ENCODE measurements at regions not wholly inside any gene's neighbourhood (a gene's known extent, or its start where the extent isn't known, plus 50 kb on each side); places are given as distances from the start of the nearest gene placed in this dataset.
A peak's percentile ranks its signal among the peaks of the same experiment; 100 is the strongest.
"Not testable (repeated sequence)": the region's sequence is repeated elsewhere in the genome, so short reads cannot be mapped to it uniquely, and the experiment has no call there.

DNA sequence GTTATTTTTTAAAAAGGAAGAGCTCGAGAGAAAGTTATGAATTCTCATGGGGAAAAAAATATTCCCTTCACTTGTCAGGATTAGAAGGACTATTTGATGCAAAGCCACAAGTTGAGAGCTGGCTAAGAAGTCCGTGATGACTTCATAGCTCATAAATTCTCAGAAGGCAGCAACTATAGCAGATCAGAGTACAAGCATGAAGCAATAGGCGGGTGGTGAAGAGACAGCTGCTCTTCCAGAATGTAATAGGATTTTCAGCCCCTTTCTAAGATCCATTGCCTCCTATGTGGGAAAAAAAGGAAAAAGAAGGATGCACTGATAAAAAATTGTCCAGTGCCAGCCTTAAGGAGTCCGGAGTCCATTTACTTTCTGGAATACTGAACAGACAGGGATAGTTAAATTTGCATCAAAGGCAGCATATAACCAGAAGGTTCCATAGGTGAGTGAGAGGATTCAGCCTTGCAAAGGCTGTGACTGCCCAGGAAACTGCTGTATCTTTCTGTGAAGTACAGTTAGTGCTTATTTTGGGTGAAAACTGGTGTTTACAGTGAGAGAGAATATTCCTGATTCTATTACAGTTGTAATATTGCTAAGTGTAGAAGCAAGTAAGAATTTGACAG is 929.5 kb upstream of the ALCAM start:
- TF ChIP-seq, protein P1, sequence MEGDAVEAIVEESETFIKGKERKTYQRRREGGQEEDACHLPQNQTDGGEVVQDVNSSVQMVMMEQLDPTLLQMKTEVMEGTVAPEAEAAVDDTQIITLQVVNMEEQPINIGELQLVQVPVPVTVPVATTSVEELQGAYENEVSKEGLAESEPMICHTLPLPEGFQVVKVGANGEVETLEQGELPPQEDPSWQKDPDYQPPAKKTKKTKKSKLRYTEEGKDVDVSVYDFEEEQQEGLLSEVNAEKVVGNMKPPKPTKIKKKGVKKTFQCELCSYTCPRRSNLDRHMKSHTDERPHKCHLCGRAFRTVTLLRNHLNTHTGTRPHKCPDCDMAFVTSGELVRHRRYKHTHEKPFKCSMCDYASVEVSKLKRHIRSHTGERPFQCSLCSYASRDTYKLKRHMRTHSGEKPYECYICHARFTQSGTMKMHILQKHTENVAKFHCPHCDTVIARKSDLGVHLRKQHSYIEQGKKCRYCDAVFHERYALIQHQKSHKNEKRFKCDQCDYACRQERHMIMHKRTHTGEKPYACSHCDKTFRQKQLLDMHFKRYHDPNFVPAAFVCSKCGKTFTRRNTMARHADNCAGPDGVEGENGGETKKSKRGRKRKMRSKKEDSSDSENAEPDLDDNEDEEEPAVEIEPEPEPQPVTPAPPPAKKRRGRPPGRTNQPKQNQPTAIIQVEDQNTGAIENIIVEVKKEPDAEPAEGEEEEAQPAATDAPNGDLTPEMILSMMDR (IDR thresholded peaks at IDR 0.05): no peak
- no peaks in the 10 kb centered on the region for H3K27me3 ChIP-seq
- intact Hi-C loops (cut with DNase I): no loop called here
- peaks cover 0 to 8% of the 10 kb centered on the region in 2 donors for H3K4me1 ChIP-seq
- no peaks in the 10 kb centered on the region for H3K36me3 ChIP-seq
- no peak overlapping the region for H3K4me3 ChIP-seq
- DNase-seq (ENCODE audit: low spot score in 2 of 2): no peak
- no peaks in the 10 kb centered on the region for H3K9me3 ChIP-seq
- H3K27ac ChIP-seq: peak overlapping the region in 1 of 2 donors; percentile 6

DNA sequence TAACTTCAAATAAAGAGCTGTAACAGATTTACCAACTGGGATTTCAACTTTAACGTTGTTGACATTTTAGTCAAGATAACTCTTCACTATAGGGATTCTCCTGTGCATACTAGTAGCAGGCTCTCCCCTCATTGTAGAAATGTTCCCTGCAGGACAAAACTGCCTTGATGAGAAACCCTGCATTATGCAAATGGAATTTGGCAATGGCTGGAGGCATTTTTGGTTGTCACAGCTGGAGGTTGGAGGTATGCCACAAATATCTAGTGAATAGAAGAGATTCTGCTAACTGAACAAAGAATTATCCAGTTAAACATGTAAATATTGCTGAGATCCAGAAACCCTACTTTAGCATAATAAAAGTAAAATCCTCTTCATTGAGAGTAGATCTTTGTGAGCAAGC is 928.8 kb upstream of the ALCAM start:
- no peak overlapping the region for H3K4me3 ChIP-seq
- H3K4me1 ChIP-seq: peaks cover 0 to 8% of the 10 kb centered on the region in 2 donors
- H3K27me3 ChIP-seq: no peaks in the 10 kb centered on the region
- H3K36me3 ChIP-seq: no peaks in the 10 kb centered on the region
- H3K27ac ChIP-seq: peak overlapping the region in 1 of 2 donors; percentile 6
- TF ChIP-seq, protein P1 (IDR thresholded peaks at IDR 0.05): no peak
- DNase-seq (ENCODE audit: low spot score in 2 of 2): no peak
- intact Hi-C loops (cut with DNase I): no loop called here
- H3K9me3 ChIP-seq: no peaks in the 10 kb centered on the region

DNA sequence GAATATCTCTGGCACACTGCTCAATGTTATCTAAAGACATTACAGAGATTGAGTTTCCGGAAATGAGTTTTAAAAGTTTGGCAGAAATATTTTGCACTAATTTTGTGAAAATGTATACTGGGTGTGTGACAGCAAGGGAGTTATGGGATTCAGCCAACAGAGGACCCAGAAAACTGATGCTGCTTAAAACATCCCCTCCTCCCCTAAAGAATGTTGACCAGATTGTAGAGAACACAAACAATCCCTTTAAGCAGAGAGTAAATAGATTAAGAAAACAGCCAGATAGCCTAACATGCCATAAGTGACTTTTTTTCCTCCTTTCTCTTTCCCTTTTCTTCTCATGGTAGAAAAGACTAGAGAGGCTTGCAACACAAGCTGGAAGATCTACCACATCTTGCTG is 928.0 kb upstream of the ALCAM start:
- no peak overlapping the region for H3K4me3 ChIP-seq
- H3K4me1 ChIP-seq: peaks cover 0 to 8% of the 10 kb centered on the region in 2 donors
- no peaks in the 10 kb centered on the region for H3K9me3 ChIP-seq
- no peaks in the 10 kb centered on the region for H3K27me3 ChIP-seq
- TF ChIP-seq, protein P1 (IDR thresholded peaks at IDR 0.05): no peak
- no peaks in the 10 kb centered on the region for H3K36me3 ChIP-seq
- intact Hi-C loops (cut with DNase I): no loop called here
- H3K27ac ChIP-seq: no peak overlapping the region
- no peak for DNase-seq (ENCODE audit: low spot score in 2 of 2)

DNA sequence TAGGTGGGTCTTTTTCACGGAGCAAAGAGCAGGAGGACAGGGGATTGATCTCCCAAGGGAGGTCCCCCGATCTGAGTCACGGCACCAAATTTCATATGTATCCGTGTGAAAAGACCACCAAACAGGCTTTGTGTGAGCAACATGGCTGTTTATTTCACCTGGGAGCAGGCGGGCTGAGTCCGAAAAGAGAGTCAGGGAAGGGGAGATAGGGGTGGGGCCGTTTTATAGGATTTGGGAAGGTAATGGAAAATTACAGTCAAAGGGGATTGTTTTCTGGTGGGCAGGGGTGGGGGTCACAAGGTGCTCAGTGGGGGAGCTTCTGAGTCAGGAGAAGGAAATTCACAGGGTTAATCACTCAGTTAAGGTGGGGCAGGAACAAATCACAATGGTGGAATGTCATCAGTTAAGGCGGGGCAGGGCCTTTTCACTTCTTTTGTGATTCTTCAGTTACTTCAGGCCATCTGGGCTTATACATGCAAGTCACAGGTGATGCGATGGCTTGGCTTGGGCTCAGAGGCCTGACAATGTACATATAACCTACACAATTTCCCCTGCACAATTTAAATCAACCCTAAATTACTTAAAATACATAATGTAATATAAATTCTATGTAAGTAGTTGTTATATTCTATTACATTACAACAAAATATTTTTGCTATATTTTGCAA is 921.3 kb upstream of the ALCAM start:
- H3K36me3 ChIP-seq; H3K27me3 ChIP-seq; DNase-seq (ENCODE audit: low spot score in 2 of 2); H3K9me3 ChIP-seq; H3K4me3 ChIP-seq; H3K4me1 ChIP-seq; H3K27ac ChIP-seq; intact Hi-C loops (cut with DNase I): not testable (repeated sequence)

DNA sequence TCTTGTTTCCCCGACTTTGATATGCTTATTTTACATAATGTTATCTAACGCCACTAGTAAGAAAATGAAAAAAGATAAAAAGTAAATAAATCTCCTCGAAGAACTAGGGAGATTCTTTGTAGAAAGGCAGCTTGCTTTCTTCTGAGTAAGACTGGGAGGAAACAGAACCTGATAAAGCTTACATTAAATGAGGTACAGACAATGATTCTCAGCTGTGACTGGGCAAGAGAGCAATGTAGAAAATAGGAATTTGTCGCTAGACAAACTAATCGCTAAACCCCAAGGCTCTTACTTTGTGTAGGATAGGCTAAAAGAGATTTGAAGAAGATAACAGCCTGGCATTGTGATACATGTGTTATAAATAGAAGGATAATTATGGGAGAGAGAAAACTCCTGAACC is 919.0 kb upstream of the ALCAM start:
- DNase-seq (ENCODE audit: low spot score in 2 of 2): no peak
- TF ChIP-seq, protein P1 (IDR thresholded peaks at IDR 0.05): no peak
- H3K27ac ChIP-seq: no peak overlapping the region
- H3K4me3 ChIP-seq: no peak overlapping the region
- no peaks in the 10 kb centered on the region for H3K27me3 ChIP-seq
- H3K9me3 ChIP-seq: no peaks in the 10 kb centered on the region
- H3K4me1 ChIP-seq: no peaks in the 10 kb centered on the region
- no peaks in the 10 kb centered on the region for H3K36me3 ChIP-seq
- intact Hi-C loops (cut with DNase I): no loop called here

DNA sequence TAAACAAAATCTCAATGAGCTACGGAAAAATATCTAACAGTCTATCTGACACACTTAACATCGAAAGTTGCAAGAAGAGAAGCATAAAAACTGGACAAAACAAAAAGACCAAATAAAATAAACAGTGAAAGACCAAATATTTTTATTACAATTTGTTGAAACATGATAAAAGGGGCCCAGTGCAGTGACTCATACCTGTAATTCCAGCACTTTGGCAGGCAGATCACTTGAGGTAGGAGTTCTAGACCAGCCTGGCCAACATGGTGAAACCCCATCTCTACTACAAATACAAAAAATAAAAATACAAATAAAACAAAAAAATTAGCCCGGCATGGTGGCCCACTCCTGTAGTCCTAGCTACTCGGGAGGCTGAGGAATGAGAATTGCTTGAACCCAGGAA is 914.0 kb upstream of the ALCAM start:
- no peak overlapping the region for H3K4me3 ChIP-seq
- no peaks in the 10 kb centered on the region for H3K36me3 ChIP-seq
- H3K9me3 ChIP-seq: no peaks in the 10 kb centered on the region
- intact Hi-C loops (cut with DNase I): no loop called here
- H3K4me1 ChIP-seq: no peaks in the 10 kb centered on the region
- no peaks in the 10 kb centered on the region for H3K27me3 ChIP-seq
- no peak overlapping the region for H3K27ac ChIP-seq
- no peak for DNase-seq (ENCODE audit: low spot score in 2 of 2)
- TF ChIP-seq, protein P1 (IDR thresholded peaks at IDR 0.05): no peak

Measured in ascending aorta (tissue), 2 donors.